HepG2 (cell line): ENCODE measurements at regions not wholly inside any gene's neighbourhood (a gene's known extent, or its start where the extent isn't known, plus 50 kb on each side); places are given as distances from the start of the nearest gene placed in this dataset.
A peak's percentile ranks its signal among the peaks of the same experiment; 100 is the strongest.

Experiments
- ATAC-seq: fragments of 200-7000 bp; cut with Tn5 transposase; 3 replicates; pipeline ENCODE4 v1.9.1; 2020; ENCODE audit warnings: mild to moderate bottlenecking, moderate library complexity
- BruUV-seq: library from RNA; stranded (reverse); fragments of 400-500 nt; replicated peaks from 2 replicates; lab custom pipeline; 2021; lab: Mats Ljungman, UMichigan
- CTCF ChIA-PET: fragments of 300-600 bp; formaldehyde crosslinking; extraction: SDS; loops from one replicate; lab custom pipeline; 2021; ENCODE audit warnings: low total read pairs, inconsistent platforms, low intra/inter-chr PET ratio; lab: Yijun Ruan, JAX
- POLR2A ChIA-PET: fragments of 350-600 bp; sonication (Branson Sonifier 250); formaldehyde crosslinking; loops from one replicate; lab custom pipeline; 2020; ENCODE audit warnings: antibody characterized with exemption, inconsistent platforms; lab: Yijun Ruan, JAX
- DNase-seq: peaks from one replicate; pipeline ENCODE4 v3.0.0-alpha.2; 2015; ENCODE audit warnings: low spot score
- FAIRE-seq: peaks from 3 replicates; lab custom pipeline; 2011; peaks lifted over from hg19 to GRCh38; lab: Jason Lieb, UNC
- H2AFZ ChIP-seq: one replicate; pipeline ENCODE4 v1.6.1; 2011; ENCODE audit warnings: low read length, inconsistent platforms
- H3K27ac ChIP-seq: fragments of 300-600 bp; 3 replicates; pipeline ENCODE4 v1.8.0; 2011; ENCODE audit warnings: mixed run types, mild to moderate bottlenecking, mixed read lengths, low read length, inconsistent platforms; ENCODE audit not compliant: insufficient read depth; ENCODE audit errors: extremely low read length
- H3K27me3 ChIP-seq, 2 experiments: fragments of 200-600 bp in 1 of 2; 2 replicates in 1 of 2; 3 replicates in 1 of 2; pipeline versions ENCODE4 v1.6.0 to v1.8.0; 2011; ENCODE audit warnings: low read length in 2 of 2, mild to moderate bottlenecking in 2 of 2, moderate library complexity in 2 of 2, inconsistent platforms in 1 of 2; ENCODE audit not compliant: insufficient read depth in 2 of 2, control insufficient read depth in 1 of 2
- H3K36me3 ChIP-seq, 2 experiments: fragments of 200-600 bp in 1 of 2; replicated peaks in 1 of 2; 2 replicates in 1 of 2; 3 replicates in 1 of 2; pipeline versions ENCODE4 v1.5.1 to v1.8.0; 2011; ENCODE audit warnings: low read length in 2 of 2, inconsistent platforms in 1 of 2; ENCODE audit not compliant: insufficient read depth in 2 of 2, control insufficient read depth in 1 of 2
- H3K4me1 ChIP-seq: 2 replicates; pipeline ENCODE4 v1.5.1; 2012; ENCODE audit warnings: low read length, inconsistent platforms; ENCODE audit not compliant: insufficient read depth
- H3K4me2 ChIP-seq: 2 replicates; pipeline ENCODE4 v1.6.0; 2011; ENCODE audit warnings: low read depth, low read length, inconsistent platforms
- H3K4me3 ChIP-seq, 3 experiments: fragments of 200-600 bp in 1 of 3; sonication (generic), shearing (Covaris generic) in 1 of 3; replicated peaks in 1 of 3; 2 replicates each; pipeline ENCODE4 v1.5.1; 2011 to 2016; ENCODE audit warnings: low read length in 3 of 3, inconsistent platforms in 2 of 3, low read depth in 2 of 3, mild to moderate bottlenecking in 2 of 3, control low read depth in 1 of 3, mixed read lengths in 1 of 3; ENCODE audit not compliant: insufficient read depth in 1 of 3
- H3K79me2 ChIP-seq: one replicate; pipeline ENCODE4 v1.6.1; 2011; ENCODE audit warnings: low read length, inconsistent platforms; ENCODE audit not compliant: insufficient read depth
- H3K9ac ChIP-seq: 2 replicates; pipeline ENCODE4 v1.6.0; 2011; ENCODE audit warnings: mild to moderate bottlenecking, low read depth, low read length, inconsistent platforms; ENCODE audit not compliant: insufficient read depth
- H3K9me3 ChIP-seq: 2 replicates; pipeline ENCODE4 v1.5.1; 2012; ENCODE audit warnings: mild to moderate bottlenecking, low read length
- H4K20me1 ChIP-seq: 2 replicates; pipeline ENCODE4 v1.6.0; 2011; ENCODE audit warnings: inconsistent platforms, mild to moderate bottlenecking, low read length, moderate library complexity; ENCODE audit not compliant: insufficient read depth
- ATF7-NPFF ChIP-seq: sonication (generic); formaldehyde crosslinking; IDR thresholded peaks from 2 replicates; pipeline ENCODE4 v1.8.1; 2023; ENCODE audit warnings: mild to moderate bottlenecking, low read depth, missing genetic modification reagents, moderate library complexity
- BHLHE40 ChIP-seq: IDR thresholded peaks from 2 replicates; pipeline ENCODE4 v1.6.1; 2011; ENCODE audit warnings: low read length, improper control_type of control experiment
- DNMT1 ChIP-seq: sonication (generic); formaldehyde crosslinking; IDR thresholded peaks from 2 replicates; pipeline ENCODE4 v1.5.1; 2020; ENCODE audit warnings: mild to moderate bottlenecking, missing genetic modification reagents
- ETV5 ChIP-seq: IDR thresholded peaks from 2 replicates; pipeline ENCODE4 v1.6.1; 2018; ENCODE audit warnings: missing biosample characterization, missing genetic modification reagents, inconsistent platforms, borderline replicate concordance
- HNRNPL ChIP-seq: fragments of 200-400 bp; formaldehyde crosslinking; IDR thresholded peaks from 2 replicates; pipeline ENCODE4 v1.6.1; 2017; ENCODE audit warnings: mild to moderate bottlenecking, low read depth, low read length
- MTF2 ChIP-seq: sonication (generic); formaldehyde crosslinking; IDR thresholded peaks from 2 replicates; pipeline ENCODE4 v1.5.0; 2020; ENCODE audit warnings: missing genetic modification reagents, borderline replicate concordance
- MXD4 ChIP-seq: IDR thresholded peaks from 2 replicates; pipeline ENCODE4 v1.6.1; 2016; ENCODE audit warnings: mild to moderate bottlenecking, missing biosample characterization, missing genetic modification reagents
- NR0B2 ChIP-seq: sonication (generic); formaldehyde crosslinking; IDR thresholded peaks from 2 replicates; pipeline ENCODE4 v1.4.0; 2020; ENCODE audit warnings: mild to moderate bottlenecking, missing genetic modification reagents
- NR2C2 ChIP-seq: sonication (generic); formaldehyde crosslinking; IDR thresholded peaks from 2 replicates; pipeline ENCODE4 v1.4.0; 2020; ENCODE audit warnings: missing genetic modification reagents, mild to moderate bottlenecking, moderate library complexity, borderline replicate concordance
- SPEN ChIP-seq: sonication (generic); formaldehyde crosslinking; IDR thresholded peaks from 2 replicates; pipeline ENCODE4 v1.5.1; 2020; ENCODE audit warnings: low read depth, mild to moderate bottlenecking, missing genetic modification reagents
- TIGD3 ChIP-seq: sonication (generic); formaldehyde crosslinking; IDR thresholded peaks from 2 replicates; pipeline ENCODE4 v1.5.1; 2020; ENCODE audit warnings: mild to moderate bottlenecking, missing genetic modification reagents, borderline replicate concordance
- ZNF333 ChIP-seq: sonication (generic); formaldehyde crosslinking; IDR thresholded peaks from 2 replicates; pipeline ENCODE4 v1.4.0; 2020; ENCODE audit warnings: mild to moderate bottlenecking, missing genetic modification reagents, borderline replicate concordance
- ZNF432 ChIP-seq: sonication (generic); formaldehyde crosslinking; IDR thresholded peaks from 2 replicates; pipeline ENCODE4 v1.5.0; 2020; ENCODE audit warnings: missing genetic modification reagents, mild to moderate bottlenecking, borderline replicate concordance
- ZNF687 ChIP-seq: sonication (generic); formaldehyde crosslinking; IDR thresholded peaks from 2 replicates; pipeline ENCODE4 v1.5.1; 2020; ENCODE audit warnings: mild to moderate bottlenecking, missing genetic modification reagents, moderate library complexity
- ZNF800 ChIP-seq: sonication (generic); formaldehyde crosslinking; IDR thresholded peaks from 2 replicates; pipeline ENCODE4 v1.4.0; 2020; ENCODE audit warnings: missing genetic modification reagents
- WGBS: methylation state at CpG from one replicate; pipeline ENCODE4 v1.1.6; 2017; ENCODE audit warnings: low lambda C conversion rate; 5-methylcytosine and 5-hydroxymethylcytosine counted together
- in situ Hi-C: cut with HindIII; loops from 2 replicates; pipeline ENCODE4 v1.10.0; 2017; ENCODE audit warnings: low pct_unique_long_range_greater_than_20kb; ENCODE audit not compliant: extremely low pct_ligation_motif_present
- intact Hi-C: fragments of 100-400 bp; cut with micrococcal nuclease; formaldehyde crosslinking; loops from one replicate; pipeline ENCODE4 v1.10.0; 2022; ENCODE audit not compliant: unreplicated experiment

- TF ChIP-seq ZNF687, result peak; percentile 41
- no peak for TF ChIP-seq ZNF432
Observed at GRCh38 chr4:184329659-184330400, 112.2 kb upstream of the ENPP6 start (continued).

GRCh38 chr4:184329235-184329634 lies 111.6 kb upstream of the ENPP6 start:
- H3K79me2 ChIP-seq, result no peaks in the 10 kb centered on the region
- H3K27ac ChIP-seq, result no peak overlapping the region
- intact Hi-C loops, result no loop called here
- H2AFZ ChIP-seq, result no peak overlapping the region
- H3K9me3 ChIP-seq, result no peaks in the 10 kb centered on the region
- no peak for ATAC-seq
- peaks cover 36% of the 10 kb centered on the region for H3K4me1 ChIP-seq
- H3K9ac ChIP-seq, result no peak overlapping the region
- CTCF ChIA-PET, result no interaction called here
- DNase-seq, result no peak
- FAIRE-seq, result no peak
- in situ Hi-C loops, result no loop called here
- WGBS, result 80% methylated on average over 9 of the region's 9 CpGs
- POLR2A ChIA-PET, result no interaction called here
- no peak overlapping the region for H3K4me3 ChIP-seq
- no TSS peak for BruUV-seq
- no peaks in the 10 kb centered on the region for H3K27me3 ChIP-seq
- no peak overlapping the region for H3K4me2 ChIP-seq
- no peaks in the 10 kb centered on the region for H4K20me1 ChIP-seq
- no peaks in the 10 kb centered on the region for H3K36me3 ChIP-seq
- no peak for TF ChIP-seq SPEN (CRISPR knock-in tag)
- no peak for TF ChIP-seq DNMT1 (CRISPR knock-in tag)
- TF ChIP-seq NR2C2 (CRISPR knock-in tag), result no peak
- no peak for TF ChIP-seq MTF2 (CRISPR knock-in tag)
- TF ChIP-seq ATF7-NPFF (CRISPR knock-in tag), result no peak
- no peak for TF ChIP-seq HNRNPL
- no peak for TF ChIP-seq MXD4
- no peak for TF ChIP-seq ETV5 (CRISPR knock-in tag)
- TF ChIP-seq BHLHE40, result no peak
- TF ChIP-seq ZNF800 (CRISPR knock-in tag), result no peak
- TF ChIP-seq TIGD3 (CRISPR knock-in tag), result no peak
- TF ChIP-seq NR0B2 (CRISPR knock-in tag), result no peak
- TF ChIP-seq ZNF333 (CRISPR knock-in tag), result no peak
